Lower leg skin (tissue), 3 donors: ENCODE measurements at regions not wholly inside any gene's neighbourhood (a gene's known extent, or its start where the extent isn't known, plus 50 kb on each side); places are given as distances from the start of the nearest gene placed in this dataset.

ENCODE experiments used
- CTCF ChIP-seq, 3 donors: fragments of 450-650 bp; IDR thresholded peaks; one replicate each; pipeline ENCODE4 v1.5.1; 2016; ENCODE audit warnings: antibody characterized with exemption in 3 of 3, mild to moderate bottlenecking in 3 of 3, moderate library complexity in 2 of 3
- POLR2A ChIP-seq, 2 donors: fragments of 450-650 bp; IDR thresholded peaks; one replicate each; pipeline ENCODE4 v1.6.1; 2016 to 2017; ENCODE audit warnings: antibody characterized with exemption in 2 of 2, mild to moderate bottlenecking in 1 of 2, moderate library complexity in 1 of 2

DNA sequence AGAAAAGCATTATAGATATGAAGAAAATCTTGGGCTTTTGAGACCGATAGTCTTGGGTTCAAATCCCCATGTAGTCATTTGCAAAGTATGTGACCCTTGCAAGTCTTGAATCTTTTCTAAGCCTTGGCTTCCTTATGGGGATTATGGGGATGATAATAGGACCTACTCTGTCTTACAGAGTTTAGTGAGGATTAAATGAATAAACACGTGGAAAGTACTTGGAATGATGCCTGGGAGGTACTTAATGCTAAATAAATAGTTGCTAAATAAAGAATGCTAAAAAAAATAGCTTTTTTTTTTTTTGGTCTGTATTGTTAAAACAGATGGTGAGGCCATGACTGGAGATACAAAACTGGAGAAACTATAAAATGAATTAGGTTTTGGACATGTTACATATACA lies 292.7 kb downstream of the GPAT3 start:
- no peak for TF ChIP-seq POLR2A (IDR thresholded peaks at IDR 0.05)
- no peak for TF ChIP-seq CTCF (IDR thresholded peaks at IDR 0.05)
